Epithelial cell of proximal tubule (primary cell): ENCODE measurements at regions not wholly inside any gene's neighbourhood (a gene's known extent, or its start where the extent isn't known, plus 50 kb on each side); places are given as distances from the start of the nearest gene placed in this dataset.

ENCODE experiments used
- DNase-seq: peaks from one replicate; pipeline ENCODE4 v3.0.0-alpha.2; 2011; ENCODE audit warnings: low read depth
- H3K4me3 ChIP-seq: 2 replicates; pipeline ENCODE4 v1.5.1; 2011; ENCODE audit warnings: low read depth, mild to moderate bottlenecking, low read length
- CTCF ChIP-seq: conservative IDR thresholded peaks from 2 replicates; pipeline ENCODE4 v1.5.1; 2012; ENCODE audit warnings: low read depth, mild to moderate bottlenecking, low read length

GRCh38 chr13:71148396-71148795 is 718.6 kb downstream of the DACH1 start:
- no peak for DNase-seq
- no peak for TF ChIP-seq CTCF
- no peak overlapping the region for H3K4me3 ChIP-seq

GRCh38 chr13:71144883-71145282 is 722.1 kb downstream of the DACH1 start:
- no peak for DNase-seq
- no peak overlapping the region for H3K4me3 ChIP-seq
- TF ChIP-seq CTCF = no peak

- H3K4me3 ChIP-seq = no peak overlapping the region
- no peak for TF ChIP-seq CTCF
- DNase-seq = no peak
Observed at GRCh38 chr13:71137101-71137500, 729.9 kb downstream of the DACH1 start.

GRCh38 chr13:71124230-71124629 is 742.8 kb downstream of the DACH1 start:
- H3K4me3 ChIP-seq = no peak overlapping the region
- no peak for TF ChIP-seq CTCF
- DNase-seq = no peak

- no peak for TF ChIP-seq CTCF
- no peak for DNase-seq
- no peak overlapping the region for H3K4me3 ChIP-seq
Observed at GRCh38 chr13:71118779-71119364, 748.1 kb downstream of the DACH1 start.

GRCh38 chr13:71117920-71118319 is 749.1 kb downstream of the DACH1 start:
- no peak overlapping the region for H3K4me3 ChIP-seq
- DNase-seq = no peak
- no peak for TF ChIP-seq CTCF

GRCh38 chr13:71115301-71115700 is 751.7 kb downstream of the DACH1 start:
- TF ChIP-seq CTCF = no peak
- no peak overlapping the region for H3K4me3 ChIP-seq
- DNase-seq = no peak
